GM18873 (cell line): ENCODE measurements at regions not wholly inside any gene's neighbourhood (a gene's known extent, or its start where the extent isn't known, plus 50 kb on each side); places are given as distances from the start of the nearest gene placed in this dataset.

ENCODE experiments used
- ATAC-seq: cut with Tn5 transposase; IDR thresholded peaks from one replicate; pipeline ENCODE4 v1.9.1; 2021; ENCODE audit warnings: mild to moderate bottlenecking, moderate library complexity, moderate number of reproducible peaks; ENCODE audit not compliant: unreplicated experiment, low FRiP score

- no peak for ATAC-seq
These were observed 200.8 kb downstream of the FAM76B start for GRCh38 chr11:95588821-95589220.

- ATAC-seq = no peak
These were observed 202.9 kb downstream of the FAM76B start for GRCh38 chr11:95586661-95587060.

GRCh38 chr11:95586155-95586554 is 203.4 kb downstream of the FAM76B start:
- no peak for ATAC-seq

GRCh38 chr11:95585752-95586077 is 203.9 kb downstream of the FAM76B start:
- ATAC-seq = no peak

GRCh38 chr11:95585069-95585751 is 204.4 kb downstream of the FAM76B start:
- ATAC-seq = no peak

GRCh38 chr11:95584589-95584988 is 205.0 kb downstream of the FAM76B start:
- ATAC-seq = no peak

- ATAC-seq = no peak
These were observed 205.4 kb downstream of the FAM76B start for GRCh38 chr11:95584180-95584579.

- no peak for ATAC-seq
These were observed 211.7 kb downstream of the FAM76B start for GRCh38 chr11:95577716-95578460.

- ATAC-seq = no peak
These were observed 213.3 kb downstream of the FAM76B start for GRCh38 chr11:95576146-95576845.

GRCh38 chr11:95575517-95575916 is 214.1 kb downstream of the FAM76B start:
- no peak for ATAC-seq

GRCh38 chr11:95571718-95572260 is 217.8 kb downstream of the FAM76B start:
- no peak for ATAC-seq

- ATAC-seq = no peak
These were observed 218.7 kb downstream of the FAM76B start for GRCh38 chr11:95570845-95571244.

GRCh38 chr11:95569207-95569606 is 220.4 kb downstream of the FAM76B start:
- no peak for ATAC-seq

- ATAC-seq = no peak
These were observed 221.3 kb downstream of the FAM76B start for GRCh38 chr11:95568281-95568680.

GRCh38 chr11:95567685-95568084 is 221.9 kb downstream of the FAM76B start:
- ATAC-seq = no peak

- ATAC-seq = no peak
These were observed 223.4 kb downstream of the FAM76B start for GRCh38 chr11:95566211-95566610.

- no peak for ATAC-seq
These were observed 223.8 kb downstream of the FAM76B start for GRCh38 chr11:95565724-95566141.

- no peak for ATAC-seq
These were observed 225.7 kb downstream of the FAM76B start for GRCh38 chr11:95563859-95564258.

- no peak for ATAC-seq
These were observed 226.4 kb downstream of the FAM76B start for GRCh38 chr11:95563173-95563572.

- no peak for ATAC-seq
These were observed 227.2 kb downstream of the FAM76B start for GRCh38 chr11:95562196-95562921.

GRCh38 chr11:95559899-95560298 is 229.7 kb downstream of the FAM76B start:
- no peak for ATAC-seq
